ENCODE measurements at regions not wholly inside any gene's neighbourhood (a gene's known extent, or its start where the extent isn't known, plus 50 kb on each side); places are given as distances from the start of the nearest gene placed in this dataset.
"Not testable (repeated sequence)": the region's sequence is repeated elsewhere in the genome, so short reads cannot be mapped to it uniquely, and the experiment has no call there.

DNA sequence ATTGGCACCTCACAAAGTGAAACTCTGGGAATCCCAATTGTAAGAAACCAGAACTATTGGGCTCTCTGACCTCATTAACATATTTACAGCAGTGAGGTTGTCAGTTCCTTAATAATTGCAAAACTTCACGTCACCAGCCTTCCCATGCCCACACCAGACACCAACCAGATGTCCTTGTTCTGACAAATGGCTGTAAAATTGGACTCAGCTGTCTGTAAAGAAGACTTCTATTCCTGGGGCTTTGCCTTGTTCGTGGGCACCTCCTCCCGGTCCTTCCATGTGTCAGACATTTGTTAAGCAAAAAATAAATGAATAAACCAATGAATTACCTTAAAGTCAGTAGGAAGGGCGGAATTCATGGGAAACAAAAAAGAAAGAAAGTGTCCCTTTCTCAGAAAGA, 284.3 kb upstream of the CDH11 start:
- no peak for DNase-seq (ENCODE audit: low spot score)

DNA sequence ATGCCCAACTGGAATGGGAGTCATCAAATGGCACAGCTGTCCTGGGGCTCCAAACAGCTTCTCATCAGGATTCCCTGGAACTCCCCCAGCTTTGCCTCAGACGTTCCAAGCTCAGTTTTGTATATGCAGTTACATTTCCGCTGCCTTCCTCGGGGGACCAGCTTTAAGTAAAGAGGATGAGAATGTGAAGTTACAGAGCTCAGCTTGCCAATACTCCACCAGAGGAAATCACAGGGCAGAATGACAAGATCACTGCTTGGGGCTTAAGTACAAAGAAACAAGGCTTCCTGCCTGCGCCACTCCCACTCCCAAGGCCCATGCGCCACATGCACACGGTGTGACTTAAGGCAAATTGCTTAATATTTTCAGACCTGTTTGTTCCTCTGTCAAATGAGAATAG, 272.4 kb upstream of the CDH11 start:
- peak; percentile 18 for DNase-seq (ENCODE audit: low spot score)

DNA sequence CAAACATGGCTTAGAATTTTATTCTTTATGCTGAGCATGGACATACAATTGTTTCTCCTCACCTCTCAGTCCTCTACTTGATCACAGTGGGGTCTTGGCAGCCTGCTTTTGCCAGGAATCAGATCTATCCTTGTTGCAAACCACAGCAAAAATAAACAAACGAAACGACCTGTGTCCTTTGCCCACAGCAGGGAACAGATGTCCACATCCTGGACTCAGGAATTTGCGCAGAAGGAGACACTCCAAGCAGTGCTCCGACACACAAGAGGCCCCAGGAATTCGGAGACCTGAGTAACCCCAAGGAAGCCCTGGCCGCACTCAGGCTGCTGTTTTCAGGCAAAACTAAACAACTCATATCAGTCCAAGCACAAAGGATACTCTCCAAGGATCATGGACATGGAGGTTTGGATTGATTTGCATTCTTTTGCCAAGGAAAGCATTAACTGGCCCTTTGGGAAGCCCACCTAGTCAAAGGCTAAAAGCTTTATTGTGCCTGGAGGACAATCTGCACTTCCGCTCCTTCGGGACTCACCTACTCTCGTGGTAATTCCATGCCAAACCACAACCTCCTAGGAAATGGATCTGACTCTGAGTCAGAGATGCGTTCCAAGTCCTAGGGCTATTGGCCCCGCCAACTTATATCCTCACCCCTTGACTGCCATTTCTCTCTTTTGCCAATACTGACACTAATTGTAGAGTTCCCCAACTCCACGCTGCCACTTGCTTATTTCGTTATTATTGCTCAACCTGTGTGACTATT, 271.1 kb upstream of the CDH11 start:
- no peak for DNase-seq (ENCODE audit: low spot score)

DNA sequence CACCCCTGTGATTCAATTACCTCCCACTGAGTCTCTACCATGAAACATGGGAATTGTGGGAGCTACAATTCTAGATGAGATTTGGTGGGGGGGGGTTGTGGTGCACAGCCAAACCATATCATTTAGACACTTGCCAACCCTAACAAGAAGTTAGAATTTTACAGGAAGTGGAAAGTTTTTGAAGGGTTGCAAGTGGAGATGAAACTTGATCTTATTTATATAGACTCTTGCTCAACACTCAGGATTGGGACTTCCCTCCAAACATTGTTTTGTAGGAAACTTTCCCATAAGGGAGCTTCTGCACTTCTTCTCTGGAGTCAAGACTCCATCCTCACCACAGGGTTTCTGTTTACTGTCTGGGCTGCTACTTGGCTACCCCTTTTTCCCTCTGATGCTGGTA, 266.7 kb upstream of the CDH11 start:
- DNase-seq (ENCODE audit: low spot score), result no peak

DNA sequence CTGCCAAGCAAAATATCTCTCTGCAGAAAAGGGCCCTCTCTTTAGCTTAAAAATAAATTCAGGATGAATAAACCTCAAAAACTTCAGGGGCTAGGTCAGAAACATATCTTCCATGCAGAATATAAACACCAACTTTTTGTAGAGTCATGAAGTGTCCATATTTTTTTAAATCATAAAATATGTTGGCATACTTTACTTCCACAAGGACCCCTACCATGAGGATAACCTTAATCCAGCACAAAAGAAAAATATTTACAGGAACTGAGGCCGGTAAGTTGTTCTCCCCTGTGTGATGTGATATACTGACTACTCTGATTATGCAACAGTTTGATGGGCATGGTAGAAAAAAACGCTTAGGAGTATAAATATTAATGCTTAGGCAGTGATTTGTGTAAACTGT, 264.8 kb upstream of the CDH11 start:
- DNase-seq (ENCODE audit: low spot score), result no peak

DNA sequence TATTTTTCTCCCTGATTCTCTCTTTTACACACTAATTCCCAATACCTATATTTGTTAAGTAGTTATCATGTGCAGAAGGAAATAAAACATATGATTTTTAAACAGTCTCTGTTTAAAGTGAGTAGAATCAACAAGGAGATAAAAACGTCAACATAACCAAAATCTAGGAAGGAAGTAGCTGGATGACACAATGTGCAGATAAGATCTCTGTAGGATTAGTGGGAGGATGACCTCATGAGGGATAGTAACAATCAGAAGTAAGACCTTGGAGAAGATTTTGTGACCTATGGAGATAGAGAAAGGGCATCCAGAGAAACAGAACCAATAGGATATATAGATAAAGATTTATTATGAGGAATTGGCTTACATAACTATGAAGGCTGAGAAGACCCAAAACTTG, 262.6 kb upstream of the CDH11 start:
- no peak for DNase-seq (ENCODE audit: low spot score)

DNA sequence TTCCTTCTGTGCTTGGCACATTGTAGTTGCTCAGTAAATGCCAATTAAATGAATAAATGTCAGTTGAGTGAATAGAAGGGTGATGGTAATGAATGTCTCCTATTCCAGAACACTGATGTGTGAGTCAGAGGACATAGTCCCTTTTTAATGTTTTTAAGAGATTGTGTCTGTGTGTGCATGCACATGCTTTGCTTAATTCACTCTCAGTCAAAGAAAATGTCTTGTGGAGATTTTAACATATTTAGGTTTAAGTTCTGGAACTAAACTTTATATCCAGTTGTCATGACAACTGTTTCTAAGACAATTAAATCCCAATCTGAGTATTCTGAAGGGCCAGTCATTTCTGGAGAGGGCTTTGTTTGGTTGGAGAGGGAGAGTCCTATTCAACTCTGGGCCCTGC, 255.3 kb upstream of the CDH11 start:
- peak; percentile 73 for DNase-seq (ENCODE audit: low spot score)

DNA sequence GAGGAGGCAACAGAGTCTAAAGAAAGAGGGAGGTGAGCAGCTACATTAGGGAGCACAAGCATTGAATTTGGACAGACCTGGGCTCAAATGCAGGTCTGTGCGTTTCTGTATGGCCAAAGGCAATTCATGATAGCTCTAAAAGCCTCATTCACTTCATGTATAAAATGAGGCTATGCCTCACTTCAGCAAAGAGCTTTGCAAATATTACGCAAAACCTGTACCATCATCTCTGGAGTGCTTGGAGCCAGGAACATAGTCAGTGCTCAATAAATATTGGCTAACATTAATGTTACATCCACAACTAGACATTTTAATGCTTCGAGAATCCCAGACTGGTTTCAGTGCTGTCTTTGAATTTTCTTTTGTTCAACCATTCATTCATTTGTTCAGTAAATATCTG, 254.7 kb upstream of the CDH11 start:
- no peak for DNase-seq (ENCODE audit: low spot score)

DNA sequence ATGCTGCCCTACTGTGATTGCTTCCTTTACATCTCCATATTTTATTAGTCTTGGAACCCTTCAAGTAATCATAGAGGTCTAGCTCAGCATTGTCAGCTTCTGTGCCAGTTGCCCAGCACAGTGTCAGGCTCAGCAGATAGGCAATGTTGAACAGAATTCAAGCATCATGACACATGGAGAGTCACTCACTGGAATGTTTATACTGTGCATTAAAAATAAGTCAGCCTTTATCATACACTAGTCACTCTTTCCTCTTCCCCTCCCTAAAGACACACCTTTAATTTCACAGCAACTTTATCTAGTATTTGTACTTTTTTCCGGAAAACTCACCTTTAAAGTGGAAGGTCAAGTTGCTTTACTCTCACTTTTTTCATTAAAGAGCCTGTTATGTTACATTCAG, 253.8 kb upstream of the CDH11 start:
- no peak for DNase-seq (ENCODE audit: low spot score)

DNA sequence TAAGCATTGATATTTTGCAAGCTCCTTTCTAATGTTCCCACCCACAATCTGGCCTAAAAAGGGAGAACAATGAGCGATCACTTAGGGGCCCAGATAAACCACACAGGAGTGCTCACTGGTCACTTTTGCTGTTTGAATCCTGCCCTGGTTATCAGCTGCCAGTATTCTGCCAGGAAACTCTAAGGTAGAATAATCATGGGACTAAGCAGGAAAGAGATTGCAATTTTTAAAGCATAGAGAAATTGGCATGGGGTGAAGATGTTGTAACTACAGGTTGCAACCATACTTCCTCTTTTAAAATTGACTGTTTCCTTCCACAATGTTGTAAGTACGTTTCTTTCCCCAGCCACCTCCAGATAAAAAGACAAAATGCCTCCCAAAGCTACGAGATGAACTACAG, 251.2 kb upstream of the CDH11 start:
- DNase-seq (ENCODE audit: low spot score), result no peak

DNA sequence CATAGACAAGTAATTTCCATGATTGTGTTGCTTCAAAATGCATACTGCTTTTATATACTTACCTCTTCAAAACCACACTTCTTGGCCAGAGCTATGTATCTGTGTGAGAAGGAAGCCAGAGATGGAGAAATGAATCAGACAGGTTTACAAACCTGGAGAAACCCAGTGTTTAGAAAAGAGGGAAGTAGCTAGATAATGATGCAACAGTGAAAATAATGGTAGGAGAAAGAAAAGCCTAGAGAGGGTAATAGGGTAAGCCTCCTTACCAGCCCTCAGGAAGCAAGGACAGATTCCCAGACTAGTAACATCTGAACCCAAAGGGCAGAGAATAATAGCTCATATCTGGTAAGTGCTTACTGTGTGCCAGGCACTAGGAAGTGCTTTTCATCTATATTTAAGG, 250.3 kb upstream of the CDH11 start:
- no peak for DNase-seq (ENCODE audit: low spot score)

DNA sequence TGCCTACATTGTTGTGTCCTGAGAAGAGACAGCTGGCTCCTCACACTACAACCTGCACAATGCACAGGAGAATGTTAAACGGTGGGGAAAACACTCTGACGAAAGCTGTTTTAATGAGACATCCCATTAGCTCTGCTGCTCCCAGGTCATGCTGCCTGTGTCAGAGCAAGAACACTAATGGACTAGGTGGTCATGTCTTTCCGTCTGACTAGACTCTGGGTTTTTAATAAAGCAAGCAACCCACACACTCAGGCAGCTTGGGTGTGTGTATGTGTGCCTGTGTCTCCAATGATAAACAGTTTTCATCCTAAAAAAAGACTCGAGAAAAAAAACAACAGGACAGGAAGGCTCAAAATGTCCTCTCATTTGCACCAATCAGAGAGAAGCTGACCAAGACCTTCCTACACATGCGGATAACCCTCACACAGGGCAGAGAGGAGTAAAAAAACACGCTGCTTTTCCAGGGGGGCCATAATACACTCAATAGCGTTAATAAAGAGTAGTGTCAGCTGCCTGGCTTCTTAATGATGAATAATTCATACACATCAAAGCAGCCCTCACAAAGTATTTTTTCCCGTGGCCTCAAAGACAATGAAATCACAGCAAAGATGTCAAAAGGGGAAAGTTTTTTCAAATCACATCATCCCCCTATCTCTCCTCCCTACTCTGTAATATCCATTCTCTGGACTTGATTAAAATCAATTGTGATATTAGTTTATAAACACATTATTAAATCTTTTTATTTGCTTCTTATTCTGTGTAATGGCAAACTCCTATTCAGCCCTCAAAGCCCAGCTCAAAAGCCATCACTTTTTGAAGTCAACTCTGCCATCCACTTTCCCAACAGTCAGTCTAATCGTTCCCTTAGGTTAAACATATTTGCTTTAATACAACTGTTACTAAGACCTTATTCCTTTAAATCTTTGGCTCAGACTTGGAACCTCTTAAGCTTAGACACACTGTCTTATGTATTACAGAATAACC, 244.2 kb upstream of the CDH11 start:
- no peak for DNase-seq (ENCODE audit: low spot score)

DNA sequence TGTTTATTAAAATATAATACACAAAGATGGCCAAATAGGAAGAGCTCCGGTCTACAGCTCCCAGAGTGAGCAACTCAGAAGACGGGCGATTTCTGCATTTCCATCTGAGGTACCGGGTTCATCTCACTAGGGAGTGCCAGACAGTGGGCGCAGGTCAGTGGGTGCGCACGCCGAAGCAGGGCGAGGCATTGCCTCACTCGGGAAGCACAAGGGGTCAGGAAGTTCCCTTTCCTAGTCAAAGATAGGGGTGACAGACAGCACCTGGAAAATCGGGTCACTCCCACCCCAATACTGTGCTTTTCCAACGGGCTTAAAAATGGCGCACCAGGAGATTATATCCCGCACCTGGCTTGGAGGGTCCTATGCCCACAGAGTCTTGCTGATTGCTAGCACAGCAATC, 234.9 kb upstream of the CDH11 start:
- DNase-seq (ENCODE audit: low spot score), result not testable (repeated sequence)

DNA sequence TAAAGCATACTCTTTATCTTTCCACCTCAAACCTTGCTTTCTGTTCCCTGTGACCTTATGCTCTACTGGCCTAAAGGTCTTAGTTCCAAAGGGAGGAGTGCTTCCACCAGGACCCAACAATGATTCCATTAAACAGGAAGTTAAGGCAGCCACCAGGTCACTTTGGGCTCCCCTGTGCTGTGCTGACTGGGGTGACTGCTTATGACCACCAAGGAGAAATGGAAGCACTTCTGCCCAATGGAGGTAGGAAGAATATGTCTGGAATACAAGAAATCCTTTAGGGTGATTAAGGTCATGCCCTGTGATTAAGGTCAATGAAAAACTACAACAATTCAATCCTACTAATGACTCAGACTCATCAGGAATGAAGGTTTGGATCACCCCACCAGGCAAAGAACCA, 233.8 kb upstream of the CDH11 start:
- no peak for DNase-seq (ENCODE audit: low spot score)

DNA sequence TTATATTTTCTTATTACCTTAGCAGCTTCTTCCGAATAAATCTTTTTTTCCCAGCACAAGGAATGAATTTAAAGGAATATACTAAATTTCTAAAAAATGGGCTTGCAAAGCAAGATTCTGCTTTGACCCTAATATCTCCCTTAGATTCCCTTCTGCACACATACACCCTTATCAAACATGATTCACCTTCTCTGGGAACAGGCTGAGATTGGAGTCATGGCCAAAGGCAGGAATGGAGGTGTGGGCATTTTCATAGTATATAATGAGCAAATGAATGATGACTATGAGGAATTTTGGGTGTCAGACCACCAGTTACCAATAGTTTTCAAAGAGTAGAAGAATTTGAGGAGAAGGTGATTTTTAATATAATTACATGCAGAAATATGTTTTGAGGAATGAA, 231.3 kb upstream of the CDH11 start:
- no peak for DNase-seq (ENCODE audit: low spot score)

DNA sequence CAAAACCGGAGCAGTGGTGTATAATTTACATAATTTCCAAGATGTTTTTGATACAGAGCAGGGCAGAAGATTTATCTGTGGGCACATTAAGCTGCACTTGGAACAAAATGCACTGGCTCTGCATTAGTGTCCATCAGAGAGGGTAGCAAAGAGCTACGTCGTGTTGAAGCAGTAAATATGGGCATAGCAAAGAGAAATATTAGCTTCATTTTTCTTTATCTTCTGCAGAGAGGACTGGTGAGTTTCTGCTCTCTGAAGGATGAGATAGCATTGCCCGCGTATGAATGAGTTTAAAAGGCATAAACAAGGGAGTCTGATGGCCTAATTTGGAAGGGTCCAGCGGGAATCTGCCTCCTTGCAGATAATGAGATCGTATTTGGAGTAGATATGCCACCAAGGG, 227.8 kb upstream of the CDH11 start:
- peak; percentile 22 for DNase-seq (ENCODE audit: low spot score)

DNA sequence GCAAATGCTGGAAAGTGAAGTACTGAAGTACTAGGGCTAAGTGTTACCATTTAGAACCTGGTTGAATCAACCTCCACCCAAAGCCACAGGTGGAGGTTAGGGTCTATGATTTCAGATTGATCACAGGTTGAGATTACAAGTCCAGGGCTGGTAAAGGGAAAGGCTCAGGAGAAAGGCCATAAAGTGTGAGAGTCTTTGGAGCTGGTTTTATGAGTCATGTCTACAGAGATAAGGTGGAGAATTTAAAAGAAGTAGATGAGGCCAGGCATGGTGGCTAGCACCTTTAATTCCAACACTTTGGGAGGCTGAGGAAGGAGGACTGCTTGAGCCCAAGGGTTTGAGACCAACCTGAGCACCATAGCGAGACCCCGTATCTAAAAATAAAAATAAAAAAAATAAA, 221.7 kb upstream of the CDH11 start:
- DNase-seq (ENCODE audit: low spot score), result no peak

DNA sequence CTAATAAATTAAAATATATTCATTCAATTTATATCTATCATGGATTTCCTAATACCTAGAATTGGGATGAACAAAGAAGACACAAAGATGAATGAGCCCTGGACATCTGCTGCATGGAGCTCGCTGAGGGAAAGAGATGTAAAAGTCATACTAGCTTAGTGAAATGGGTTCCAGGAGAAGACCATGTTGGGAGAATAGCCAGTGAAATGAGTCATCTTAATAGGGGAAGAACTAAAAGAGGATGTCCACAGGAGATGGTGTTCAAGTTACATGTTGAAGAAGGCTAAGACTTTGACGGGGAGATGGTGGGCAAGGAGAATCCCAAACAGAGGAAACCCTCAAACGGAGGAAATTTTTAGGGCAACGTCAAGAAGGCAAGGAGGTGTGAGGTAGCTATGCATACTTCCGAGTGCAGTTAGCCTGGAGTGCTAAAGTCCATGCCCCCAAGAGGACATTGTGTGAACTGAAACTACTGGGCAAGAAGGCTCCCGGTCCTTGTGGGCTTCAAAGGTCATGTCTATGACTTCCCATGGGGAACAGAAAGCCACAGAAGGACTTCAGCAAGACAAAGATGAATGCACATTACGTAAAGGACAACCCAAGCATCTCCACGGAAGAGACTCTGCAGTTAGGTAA, 220.5 kb upstream of the CDH11 start:
- DNase-seq (ENCODE audit: low spot score), result no peak

DNA sequence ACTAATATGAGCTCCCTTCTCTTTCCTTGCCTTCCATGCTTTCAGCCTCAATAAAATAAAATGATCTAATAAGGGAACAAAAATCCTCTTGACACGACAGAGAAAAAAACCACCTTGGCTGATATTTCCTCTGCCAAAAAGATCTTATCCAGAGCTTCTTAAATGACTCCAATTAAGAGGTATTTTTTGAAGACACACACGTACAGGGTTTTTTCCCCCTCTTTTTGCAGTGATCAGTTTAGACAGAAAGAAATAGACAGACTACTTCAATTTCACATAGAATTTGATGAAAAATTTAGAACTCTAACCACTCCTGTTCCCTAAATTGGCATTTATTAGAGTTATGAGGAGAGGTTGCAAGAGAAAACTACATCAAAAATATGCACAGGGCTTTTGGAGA, 217.2 kb upstream of the CDH11 start:
- DNase-seq (ENCODE audit: low spot score), result no peak

DNA sequence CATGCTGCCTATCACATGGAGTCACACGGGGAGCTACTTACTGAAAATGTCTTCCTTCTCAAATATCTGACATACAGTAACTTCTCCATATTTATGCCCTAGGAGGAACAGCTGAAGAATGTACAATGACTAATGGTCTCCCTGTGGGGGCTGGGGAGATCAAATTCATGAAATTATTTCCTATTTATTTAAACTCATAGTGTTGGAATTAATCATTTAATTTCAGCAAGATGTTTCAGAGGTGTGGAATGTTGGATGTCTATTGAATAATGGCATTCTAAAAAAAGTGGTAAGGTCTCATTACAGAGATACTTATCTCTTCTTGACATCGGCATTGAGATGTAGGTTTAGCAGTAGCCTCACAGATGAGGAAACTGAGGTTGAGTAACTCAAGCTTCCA, 214.3 kb upstream of the CDH11 start:
- no peak for DNase-seq (ENCODE audit: low spot score)

DNA sequence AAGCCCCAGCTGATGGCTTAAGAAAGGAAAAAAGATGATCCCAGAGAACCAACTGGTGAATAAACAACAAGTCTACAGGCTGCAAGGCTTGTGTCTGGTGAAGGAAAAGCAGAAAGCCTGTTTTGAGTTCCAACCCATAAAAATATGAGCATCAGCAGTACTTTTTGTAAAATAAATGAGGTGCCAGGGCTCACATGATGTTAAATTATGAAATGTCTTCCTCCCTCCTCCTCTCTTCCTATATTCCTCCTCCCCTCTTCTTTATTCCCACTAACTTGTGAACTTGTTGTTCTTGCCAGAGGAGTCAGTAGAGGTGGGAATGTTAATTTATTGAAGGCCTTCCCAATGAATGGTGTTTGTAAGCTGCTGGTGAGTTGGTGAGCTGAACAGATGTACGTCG, 212.2 kb upstream of the CDH11 start:
- no peak for DNase-seq (ENCODE audit: low spot score)

DNA sequence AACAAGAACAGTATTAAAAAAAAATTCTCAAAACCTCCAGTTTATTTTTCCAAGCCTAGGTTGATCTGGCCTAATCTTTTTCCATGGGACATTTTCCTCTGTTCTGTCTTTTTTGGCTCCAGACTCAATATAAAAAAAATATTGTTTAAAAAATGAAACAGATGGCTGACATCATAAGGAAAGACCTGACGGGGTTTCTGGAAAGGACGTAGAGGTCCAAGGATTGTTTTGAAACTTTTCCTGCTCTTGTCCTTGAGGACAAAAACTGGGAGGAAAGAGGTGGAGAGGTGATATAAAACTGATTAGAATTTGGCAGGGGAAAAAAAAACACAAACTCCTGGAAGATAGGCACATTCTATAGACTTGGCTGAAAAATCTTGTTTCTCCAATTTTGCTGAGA, 211.4 kb upstream of the CDH11 start:
- DNase-seq (ENCODE audit: low spot score), result no peak

DNA sequence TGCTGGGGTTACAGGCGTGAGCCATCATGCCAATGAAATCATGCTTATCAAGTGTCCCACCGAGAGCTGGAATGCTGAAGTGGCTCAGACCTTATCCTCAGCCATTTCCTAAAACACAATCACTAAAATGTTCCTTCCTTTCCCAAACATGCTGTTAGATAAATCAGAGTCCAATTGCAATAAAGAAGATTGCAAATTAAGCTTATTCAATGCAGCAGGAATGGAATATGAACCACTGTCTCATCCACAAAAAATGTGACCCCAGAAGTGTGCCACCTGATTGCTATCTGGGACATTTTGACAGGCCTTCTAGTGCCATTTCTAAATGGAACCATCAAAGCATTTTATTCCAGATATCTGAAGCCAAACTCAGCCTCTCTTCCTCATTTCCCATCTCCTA, 205.5 kb upstream of the CDH11 start:
- no peak for DNase-seq (ENCODE audit: low spot score)

Measured in umbilical cord (tissue), 1 donor.